BJ (cell line): ENCODE measurements at regions not wholly inside any gene's neighbourhood (a gene's known extent, or its start where the extent isn't known, plus 50 kb on each side); places are given as distances from the start of the nearest gene placed in this dataset.

Experiments used
- CTCF ChIA-PET: fragments of 350-600 bp; formaldehyde crosslinking; extraction: SDS; loops from one replicate; lab custom pipeline; 2021; ENCODE audit warnings: antibody characterized with exemption, inconsistent platforms; lab: Yijun Ruan, JAX
- POLR2A ChIA-PET: fragments of 300-600 bp; sonication (Branson Sonifier 250); formaldehyde crosslinking; extraction: SDS; loops from one replicate; lab custom pipeline; 2021; ENCODE audit warnings: antibody characterized with exemption; lab: Charles Lee
- DNase-seq: peaks from one replicate; pipeline ENCODE4 v3.0.0-alpha.2; 2011; ENCODE audit warnings: low read depth
- H3K27me3 ChIP-seq: 2 replicates; pipeline ENCODE4 v1.6.0; 2011; ENCODE audit warnings: low read length; ENCODE audit not compliant: control insufficient read depth, insufficient read depth
- H3K36me3 ChIP-seq: 2 replicates; pipeline ENCODE4 v1.5.1; 2011; ENCODE audit warnings: low read length; ENCODE audit not compliant: control insufficient read depth, insufficient read depth
- H3K4me3 ChIP-seq: 2 replicates; pipeline ENCODE4 v1.5.1; 2011; ENCODE audit warnings: low read depth, mild to moderate bottlenecking, control low read depth, low read length
- TF ChIP-seq, protein P1 (sequence below): IDR thresholded peaks from 2 replicates; pipeline ENCODE4 v1.5.1; 2011; ENCODE audit warnings: low read depth, mild to moderate bottlenecking, control low read depth, inconsistent platforms, low read length, moderate library complexity; ENCODE audit not compliant: insufficient read depth

DNA sequence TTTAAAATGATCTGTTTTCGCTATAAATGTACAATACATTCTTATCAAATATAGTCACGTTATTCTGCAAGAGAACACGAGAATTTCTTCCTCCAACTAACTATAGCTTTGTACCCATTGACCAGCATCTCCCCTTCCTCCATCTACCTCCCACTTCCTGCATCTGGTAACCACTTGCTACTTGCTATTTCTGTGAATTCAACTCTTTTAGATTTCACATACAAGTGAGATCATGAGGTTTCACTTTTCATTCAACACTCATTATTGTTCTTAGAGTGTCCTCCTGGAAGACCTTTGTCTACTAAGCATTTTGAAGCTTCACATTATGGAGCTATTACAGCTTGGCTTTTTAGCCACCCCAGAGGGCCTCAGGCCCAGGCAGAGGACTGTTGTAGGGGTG is 741.3 kb upstream of the FZD8 start:
- no peak for DNase-seq
- Histone ChIP-seq H3K4me3 (no peak overlapping the region), H3K36me3 (no peaks in the 10 kb centered on the region), H3K27me3 (no peaks in the 10 kb centered on the region)
- TF ChIP-seq, protein P1, sequence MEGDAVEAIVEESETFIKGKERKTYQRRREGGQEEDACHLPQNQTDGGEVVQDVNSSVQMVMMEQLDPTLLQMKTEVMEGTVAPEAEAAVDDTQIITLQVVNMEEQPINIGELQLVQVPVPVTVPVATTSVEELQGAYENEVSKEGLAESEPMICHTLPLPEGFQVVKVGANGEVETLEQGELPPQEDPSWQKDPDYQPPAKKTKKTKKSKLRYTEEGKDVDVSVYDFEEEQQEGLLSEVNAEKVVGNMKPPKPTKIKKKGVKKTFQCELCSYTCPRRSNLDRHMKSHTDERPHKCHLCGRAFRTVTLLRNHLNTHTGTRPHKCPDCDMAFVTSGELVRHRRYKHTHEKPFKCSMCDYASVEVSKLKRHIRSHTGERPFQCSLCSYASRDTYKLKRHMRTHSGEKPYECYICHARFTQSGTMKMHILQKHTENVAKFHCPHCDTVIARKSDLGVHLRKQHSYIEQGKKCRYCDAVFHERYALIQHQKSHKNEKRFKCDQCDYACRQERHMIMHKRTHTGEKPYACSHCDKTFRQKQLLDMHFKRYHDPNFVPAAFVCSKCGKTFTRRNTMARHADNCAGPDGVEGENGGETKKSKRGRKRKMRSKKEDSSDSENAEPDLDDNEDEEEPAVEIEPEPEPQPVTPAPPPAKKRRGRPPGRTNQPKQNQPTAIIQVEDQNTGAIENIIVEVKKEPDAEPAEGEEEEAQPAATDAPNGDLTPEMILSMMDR: no peak
- CTCF ChIA-PET: no interaction called here
- POLR2A ChIA-PET: no interaction called here

DNA sequence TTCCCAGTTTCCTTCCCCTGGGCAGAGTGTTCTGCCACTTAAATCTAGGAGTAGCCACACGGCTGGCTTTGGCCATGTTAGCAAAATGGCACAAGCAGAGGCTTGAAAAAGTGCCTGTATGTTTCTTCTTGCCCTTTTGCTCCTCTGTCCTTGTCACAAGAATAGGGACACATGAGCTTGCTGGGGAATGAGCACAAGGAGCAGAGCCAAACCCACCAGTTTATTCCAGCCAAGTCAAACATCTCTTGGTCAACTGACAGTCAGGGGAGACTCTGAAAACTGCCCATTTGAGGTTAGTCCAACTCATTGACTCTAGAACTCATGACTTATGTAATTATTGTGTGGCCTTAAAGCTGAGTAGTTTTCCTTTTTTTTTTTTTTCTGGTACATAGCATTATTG is 739.7 kb upstream of the FZD8 start:
- TF ChIP-seq, protein P1: no peak
- Histone ChIP-seq H3K4me3 (no peak overlapping the region), H3K36me3 (no peaks in the 10 kb centered on the region), H3K27me3 (no peaks in the 10 kb centered on the region)
- ChIA-PET POLR2A (no interaction called here), CTCF (no interaction called here)
- DNase-seq: no peak

DNA sequence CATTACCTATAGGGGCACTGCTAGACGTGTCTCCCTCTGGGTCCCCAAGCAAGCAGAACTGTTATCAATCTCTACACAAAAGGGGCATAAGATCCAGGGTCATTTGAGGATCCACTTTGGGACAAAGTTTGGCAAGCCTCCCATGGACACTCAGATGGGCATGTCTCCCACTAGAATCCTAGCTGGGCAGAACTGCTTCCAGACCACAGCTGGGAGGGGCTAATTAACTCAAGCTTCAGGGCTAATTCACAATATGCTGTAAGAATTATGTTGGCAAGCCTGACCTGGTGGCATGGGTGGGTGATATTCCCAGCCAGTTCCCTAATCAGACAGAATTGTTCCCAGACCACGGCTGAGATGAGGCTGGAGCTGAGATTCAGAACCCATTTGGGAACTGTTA is 738.4 kb upstream of the FZD8 start:
- ChIA-PET POLR2A (no interaction called here), CTCF (no interaction called here)
- TF ChIP-seq, protein P1: no peak
- no peak overlapping the region for H3K4me3 ChIP-seq
- H3K27me3 ChIP-seq: no peaks in the 10 kb centered on the region
- no peaks in the 10 kb centered on the region for H3K36me3 ChIP-seq
- no peak for DNase-seq

DNA sequence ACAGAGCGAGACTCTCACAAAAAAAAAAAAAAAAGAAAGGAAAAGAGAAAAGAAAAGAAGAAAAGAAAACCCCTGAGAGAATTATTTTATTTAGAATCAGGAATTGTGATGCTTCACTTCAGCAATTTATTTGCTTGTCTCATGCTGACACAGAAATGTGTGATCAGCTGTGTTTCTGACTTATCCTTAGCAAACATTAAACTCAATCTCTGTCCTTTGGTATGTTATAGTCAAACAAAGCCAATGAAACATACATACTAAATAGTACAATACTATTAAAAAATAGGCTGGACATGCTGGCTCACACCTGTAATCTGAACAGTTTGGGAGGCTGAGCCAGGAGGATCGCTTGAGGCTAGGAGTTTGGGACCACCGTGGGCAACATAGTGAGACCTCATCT is 733.0 kb upstream of the FZD8 start:
- CTCF ChIA-PET: no interaction called here
- no peak for DNase-seq
- H3K4me3 ChIP-seq: no peak overlapping the region
- H3K27me3 ChIP-seq: no peaks in the 10 kb centered on the region
- TF ChIP-seq, protein P1: no peak
- POLR2A ChIA-PET: no interaction called here
- H3K36me3 ChIP-seq: no peaks in the 10 kb centered on the region

DNA sequence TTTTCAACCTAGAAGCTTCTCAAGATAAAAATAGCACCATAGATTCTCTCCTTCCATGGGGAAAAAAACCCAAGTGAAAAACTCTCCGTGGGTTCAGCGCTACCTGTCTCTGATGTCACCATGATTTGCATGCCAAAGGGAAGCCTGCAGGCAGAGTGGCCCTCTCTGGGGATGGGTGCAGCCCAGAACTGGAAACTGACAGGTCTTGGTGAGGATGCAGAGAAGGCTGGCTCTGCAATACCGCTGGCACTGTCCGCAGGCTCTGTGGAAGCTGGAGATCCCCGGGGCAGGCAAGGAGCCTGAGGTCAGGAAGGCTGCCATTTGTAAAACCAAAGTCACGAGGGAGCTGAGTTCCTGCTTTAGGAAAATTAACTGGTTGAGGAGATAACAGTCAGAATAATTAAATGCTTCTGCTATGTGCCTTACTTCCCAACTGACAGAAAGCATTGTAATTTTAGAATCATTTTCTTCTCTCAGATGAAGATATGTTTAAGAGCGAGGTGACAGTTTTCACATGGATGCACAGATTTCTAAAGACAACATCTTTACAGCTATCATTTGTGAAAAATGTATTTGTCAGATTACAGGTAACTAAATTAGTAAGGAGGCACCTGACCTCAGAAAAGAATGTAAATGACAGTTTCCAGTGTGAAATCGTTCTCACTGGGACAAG is 731.5 kb upstream of the FZD8 start:
- CTCF ChIA-PET: no interaction called here
- TF ChIP-seq, protein P1: no peak
- POLR2A ChIA-PET: no interaction called here
- H3K27me3 ChIP-seq: no peaks in the 10 kb centered on the region
- no peaks in the 10 kb centered on the region for H3K36me3 ChIP-seq
- no peak for DNase-seq
- H3K4me3 ChIP-seq: no peak overlapping the region
